Mammary epithelial cell (primary cell): ENCODE measurements at regions not wholly inside any gene's neighbourhood (a gene's known extent, or its start where the extent isn't known, plus 50 kb on each side); places are given as distances from the start of the nearest gene placed in this dataset.

ENCODE experiments used
- CTCF ChIP-seq, 2 donors: IDR thresholded peaks in 1 of 2; conservative IDR thresholded peaks in 1 of 2; 2 replicates each; pipeline ENCODE4 v1.5.1; 2011 to 2012; ENCODE audit warnings: inconsistent platforms in 2 of 2, low read length in 2 of 2, mild to moderate bottlenecking in 2 of 2, control low read depth in 1 of 2, low read depth in 1 of 2; ENCODE audit not compliant: insufficient read depth in 1 of 2; ENCODE audit errors: extremely low read depth in 1 of 2
- EZH2 ChIP-seq: IDR thresholded peaks from 2 replicates; pipeline ENCODE4 v1.6.1; 2012; ENCODE audit warnings: low read length, inconsistent platforms, borderline replicate concordance

- TF ChIP-seq CTCF (conservative IDR thresholded peaks at IDR 0.05 in 1 of 2, IDR thresholded peaks at IDR 0.05 in 1 of 2; ENCODE audit: extremely low read depth in 1 of 2, insufficient read depth in 1 of 2, low read depth in 1 of 2, low read length in 2 of 2) (no peak), EZH2 (no peak)
These were observed 1195.9 kb upstream of the CHAC2 start for GRCh38 chr2:52571380-52572347.
